Cardiac fibroblast (primary cell): ENCODE measurements at regions not wholly inside any gene's neighbourhood (a gene's known extent, or its start where the extent isn't known, plus 50 kb on each side); places are given as distances from the start of the nearest gene placed in this dataset.

Experiments used
- DNase-seq, 2 donors: peaks; one replicate each; pipeline versions ENCODE4 v3.0.0 to v3.0.0-alpha.2; 2010; ENCODE audit warnings: low read depth in 2 of 2
- H3K4me3 ChIP-seq, 2 donors: replicated peaks in 1 of 2; 1 replicate in 1 of 2; 2 replicates in 1 of 2; pipeline ENCODE4 v1.5.1; 2011; ENCODE audit warnings: low read depth in 2 of 2, low read length in 2 of 2, mild to moderate bottlenecking in 2 of 2, moderate library complexity in 1 of 2
- TF ChIP-seq, protein P1 (sequence below): IDR thresholded peaks from one replicate; pipeline ENCODE4 v1.5.1; 2011; ENCODE audit warnings: low read depth, mild to moderate bottlenecking, low read length, inconsistent platforms

DNA sequence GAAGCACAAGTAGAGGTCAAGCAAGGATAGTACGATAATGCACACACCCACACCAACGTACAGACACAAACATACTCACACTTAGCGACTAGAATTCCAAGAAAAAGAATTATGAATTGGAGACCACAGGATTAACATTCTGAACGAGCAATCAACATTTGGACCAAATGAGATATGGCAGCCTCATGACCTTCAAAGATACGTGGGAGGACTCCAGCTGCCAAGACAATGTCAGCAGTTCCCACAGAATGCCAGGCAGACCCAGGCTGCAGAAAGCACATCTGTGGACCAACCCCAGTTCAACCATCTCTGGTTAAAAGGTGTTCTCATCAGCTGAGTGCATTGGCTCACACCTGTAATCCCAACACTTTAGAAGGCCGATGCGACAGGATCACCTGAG lies 187.6 kb upstream of the GRAMD2B start:
- DNase-seq, result peak in 1 of 2 donors; percentile 3
- no peak overlapping the region for H3K4me3 ChIP-seq
- TF ChIP-seq, protein P1, sequence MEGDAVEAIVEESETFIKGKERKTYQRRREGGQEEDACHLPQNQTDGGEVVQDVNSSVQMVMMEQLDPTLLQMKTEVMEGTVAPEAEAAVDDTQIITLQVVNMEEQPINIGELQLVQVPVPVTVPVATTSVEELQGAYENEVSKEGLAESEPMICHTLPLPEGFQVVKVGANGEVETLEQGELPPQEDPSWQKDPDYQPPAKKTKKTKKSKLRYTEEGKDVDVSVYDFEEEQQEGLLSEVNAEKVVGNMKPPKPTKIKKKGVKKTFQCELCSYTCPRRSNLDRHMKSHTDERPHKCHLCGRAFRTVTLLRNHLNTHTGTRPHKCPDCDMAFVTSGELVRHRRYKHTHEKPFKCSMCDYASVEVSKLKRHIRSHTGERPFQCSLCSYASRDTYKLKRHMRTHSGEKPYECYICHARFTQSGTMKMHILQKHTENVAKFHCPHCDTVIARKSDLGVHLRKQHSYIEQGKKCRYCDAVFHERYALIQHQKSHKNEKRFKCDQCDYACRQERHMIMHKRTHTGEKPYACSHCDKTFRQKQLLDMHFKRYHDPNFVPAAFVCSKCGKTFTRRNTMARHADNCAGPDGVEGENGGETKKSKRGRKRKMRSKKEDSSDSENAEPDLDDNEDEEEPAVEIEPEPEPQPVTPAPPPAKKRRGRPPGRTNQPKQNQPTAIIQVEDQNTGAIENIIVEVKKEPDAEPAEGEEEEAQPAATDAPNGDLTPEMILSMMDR, result no peak

DNA sequence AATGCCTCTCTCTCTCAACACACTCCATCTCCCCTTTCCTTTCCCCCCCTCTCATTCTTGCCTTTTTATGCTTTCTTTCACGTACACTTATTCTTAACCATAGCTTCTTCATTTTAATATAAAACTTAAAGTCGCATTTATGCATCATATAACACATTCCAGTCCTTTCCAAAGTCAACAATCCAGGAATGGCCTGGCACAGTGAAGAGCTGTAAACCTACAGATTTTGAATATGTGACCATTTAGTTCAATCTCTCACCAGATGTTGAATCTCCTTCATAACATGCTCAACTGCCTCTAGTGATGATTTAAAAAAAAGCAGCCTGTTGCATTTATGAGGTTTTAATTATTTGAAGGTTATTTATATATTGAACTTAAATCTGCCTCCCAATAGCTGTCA lies 186.2 kb upstream of the GRAMD2B start:
- TF ChIP-seq, protein P1, result no peak
- no peak for DNase-seq
- H3K4me3 ChIP-seq, result no peak overlapping the region

DNA sequence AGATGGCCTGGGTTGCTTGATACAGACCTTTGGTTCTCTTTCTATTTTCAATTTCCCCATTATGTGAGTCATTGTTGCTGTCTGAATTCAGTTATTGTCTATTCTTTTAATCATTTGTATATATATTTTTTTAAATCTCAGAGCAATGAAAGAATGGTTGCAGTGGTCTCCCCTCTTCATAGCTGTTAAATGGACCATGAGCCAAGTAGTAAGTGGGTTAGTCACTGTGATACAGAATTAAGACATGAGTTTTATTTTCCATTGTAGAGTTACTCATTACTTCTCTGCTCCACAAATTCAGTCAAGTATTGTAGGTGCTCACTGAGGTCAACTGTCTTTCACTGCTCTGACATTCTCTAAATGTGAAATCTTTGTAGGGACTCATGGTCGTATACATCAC lies 174.6 kb upstream of the GRAMD2B start:
- no peak overlapping the region for H3K4me3 ChIP-seq
- TF ChIP-seq, protein P1, result no peak

DNA sequence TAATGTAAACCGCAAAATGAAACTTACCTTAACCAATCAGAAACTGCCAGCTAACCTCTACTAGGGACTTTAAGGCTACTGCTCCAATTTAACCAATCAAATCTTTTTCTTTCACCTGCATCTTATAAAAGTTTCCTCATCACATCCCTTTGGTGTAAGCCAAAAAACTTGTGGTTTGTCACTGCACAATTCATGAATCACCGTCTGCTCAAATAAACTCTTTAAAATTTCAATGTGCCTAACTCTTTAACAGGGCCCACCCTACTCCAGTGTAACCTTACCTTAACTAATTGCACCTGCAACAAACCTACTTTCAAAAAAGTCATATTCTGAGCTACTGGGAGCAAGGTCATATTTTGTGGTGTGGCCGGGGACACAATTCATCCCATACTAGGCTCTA lies 172.2 kb upstream of the GRAMD2B start:
- TF ChIP-seq, protein P1, result no peak
- peak in 1 of 2 donors; percentile 3 for DNase-seq
- H3K4me3 ChIP-seq, result no peak overlapping the region

More for the DNA sequence above, 174.6 kb upstream of the GRAMD2B start:
- DNase-seq, result no peak

DNA sequence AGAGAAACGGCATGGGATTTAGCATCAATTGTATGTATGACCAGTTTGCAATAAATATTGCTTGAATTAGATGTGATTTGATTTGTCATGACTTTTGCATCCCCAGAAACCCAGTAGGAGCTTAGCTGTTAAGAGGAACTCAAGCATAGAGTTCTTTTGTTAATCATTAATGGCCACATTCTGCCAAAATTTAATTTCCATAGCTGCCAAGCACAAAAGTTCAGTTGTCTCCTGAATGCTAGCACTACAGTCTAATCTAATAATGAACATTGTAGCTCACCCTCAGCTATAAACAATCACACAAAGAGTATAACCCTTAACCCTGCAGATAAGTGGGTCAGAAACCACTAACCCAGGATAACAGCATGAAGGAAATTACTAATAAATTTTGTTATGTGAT lies 169.8 kb upstream of the GRAMD2B start:
- H3K4me3 ChIP-seq, result no peak overlapping the region
- TF ChIP-seq, protein P1, result no peak
- no peak for DNase-seq

DNA sequence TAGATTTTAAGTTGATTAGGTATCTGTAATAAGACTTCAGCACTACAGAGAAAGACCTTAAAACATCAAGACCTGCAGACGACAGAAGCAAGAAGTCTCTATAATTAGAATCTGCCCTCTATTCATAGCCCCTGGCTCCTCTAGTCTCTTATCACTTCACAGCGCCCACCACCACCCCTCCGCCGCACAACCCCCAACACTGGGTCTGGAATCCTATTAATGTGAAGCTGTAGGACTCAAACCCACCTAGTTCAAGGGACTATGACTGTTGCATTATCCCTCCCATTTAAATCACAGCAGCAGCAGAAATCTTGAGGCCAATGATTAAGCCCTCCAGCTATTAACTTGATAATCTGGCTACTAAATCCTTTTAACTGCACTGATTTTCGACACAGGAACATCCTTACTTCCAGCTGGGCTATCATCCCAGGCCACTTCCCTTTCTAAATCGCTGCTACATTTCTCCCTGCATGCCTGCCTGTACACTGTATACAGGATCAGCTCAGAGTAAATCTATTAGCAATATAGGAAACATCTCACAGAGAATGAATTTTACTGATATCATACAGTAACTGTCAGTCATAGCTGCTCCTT lies 159.5 kb upstream of the GRAMD2B start:
- TF ChIP-seq, protein P1, result no peak
- H3K4me3 ChIP-seq, result no peak overlapping the region
- no peak for DNase-seq

DNA sequence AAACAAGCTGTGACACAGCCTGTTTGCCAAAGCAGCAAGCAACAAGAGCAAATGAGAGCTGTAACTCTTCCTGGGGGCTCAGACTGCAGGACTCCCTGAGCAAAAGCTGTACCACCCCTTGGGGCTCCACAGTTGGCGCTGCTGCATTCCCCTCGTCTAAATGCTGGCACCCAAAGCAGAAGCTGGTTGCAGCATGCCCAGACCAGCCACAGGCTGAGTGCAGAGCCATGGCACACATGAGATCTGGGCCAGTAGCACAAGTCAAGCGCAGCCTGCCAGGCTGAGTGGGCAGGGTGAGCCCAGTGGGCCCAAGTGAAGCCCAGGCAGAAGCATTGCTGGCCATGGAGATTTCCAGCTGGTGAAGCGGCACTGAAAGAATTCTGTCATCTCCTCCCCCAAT lies 157.3 kb upstream of the GRAMD2B start:
- H3K4me3 ChIP-seq, result no peak overlapping the region
- TF ChIP-seq, protein P1, result no peak

More for the DNA sequence above, 157.3 kb upstream of the GRAMD2B start:
- no peak for DNase-seq
